A549 (cell line): ENCODE measurements at regions not wholly inside any gene's neighbourhood (a gene's known extent, or its start where the extent isn't known, plus 50 kb on each side); places are given as distances from the start of the nearest gene placed in this dataset.

Experiments used
- ATAC-seq, 2 experiments: fragments of 200-7000 bp in 1 of 2; fragments of >200 bp in 1 of 2; cut with Nextera tagmentation in 1 of 2; cut with Tn5 transposase in 1 of 2; 3 replicates each; pipeline versions ENCODE4 v1.8.0 to v1.9.1; 2018 to 2020; ENCODE audit warnings: mild to moderate bottlenecking in 1 of 2, moderate library complexity in 1 of 2
- CTCF ChIA-PET: fragments of 300-600 bp; sonication (Branson Sonifier 250); formaldehyde crosslinking; extraction: SDS; loops from one replicate; lab custom pipeline; 2021; ENCODE audit warnings: antibody characterized with exemption, inconsistent platforms; lab: Yijun Ruan, JAX
- POLR2A ChIA-PET: fragments of 350-600 bp; formaldehyde crosslinking; extraction: SDS; loops from one replicate; lab custom pipeline; 2021; ENCODE audit warnings: antibody characterized with exemption, inconsistent platforms; lab: Yijun Ruan, JAX
- DNase-seq, 2 experiments: peaks; one replicate each; pipeline versions ENCODE4 v3.0.0 to v3.0.0-alpha.2; 2011 to 2016; ENCODE audit warnings: low read depth in 1 of 2, low spot score in 1 of 2
- FAIRE-seq: peaks from 2 replicates; lab custom pipeline; 2011; peaks lifted over from hg19 to GRCh38; lab: Jason Lieb, UNC
- H3K27ac ChIP-seq, 2 experiments: fragments of >200 bp; sonication (Bioruptor Twin); formaldehyde crosslinking; 3 replicates each; pipeline ENCODE4 v1.5.1; 2016 to 2017
- H3K4me1 ChIP-seq: fragments of >200 bp; sonication (Bioruptor Twin); formaldehyde crosslinking; 3 replicates; pipeline ENCODE4 v1.6.1; 2016
- H3K4me2 ChIP-seq: fragments of >200 bp; sonication (Bioruptor Twin); formaldehyde crosslinking; 3 replicates; pipeline ENCODE4 v1.6.1; 2016
- H3K4me3 ChIP-seq: fragments of >200 bp; sonication (Bioruptor Twin); formaldehyde crosslinking; 3 replicates; pipeline ENCODE4 v1.5.1; 2016
- H3K9me3 ChIP-seq: fragments of >200 bp; sonication (Bioruptor Twin); formaldehyde crosslinking; 3 replicates; pipeline ENCODE4 v1.6.1; 2016
- BCL3 ChIP-seq: fragments of >200 bp; sonication (Bioruptor Twin); formaldehyde crosslinking; IDR thresholded peaks from 3 replicates; pipeline ENCODE4 v1.6.1; 2016
- BHLHE40 ChIP-seq: IDR thresholded peaks from 2 replicates; pipeline ENCODE4 v1.6.1; 2012; ENCODE audit warnings: low read depth, low read length, inconsistent platforms
- CBX8 ChIP-seq: fragments of 200-600 bp; sonication (generic); IDR thresholded peaks from 2 replicates; pipeline ENCODE4 v1.6.1; 2016
- CEBPB ChIP-seq, 2 experiments: fragments of >200 bp in 1 of 2; sonication (Bioruptor Twin) in 1 of 2; formaldehyde crosslinking in 1 of 2; IDR thresholded peaks; 2 replicates each; pipeline ENCODE4 v1.6.1; 2012 to 2016
- CHD4 ChIP-seq: fragments of 200-600 bp; sonication (generic); IDR thresholded peaks from 2 replicates; pipeline ENCODE4 v1.6.1; 2016; ENCODE audit warnings: antibody characterized with exemption, mild to moderate bottlenecking, borderline replicate concordance
- EHMT2 ChIP-seq: fragments of 200-600 bp; sonication (generic); IDR thresholded peaks from 2 replicates; pipeline ENCODE4 v1.6.1; 2016; ENCODE audit warnings: antibody characterized with exemption, low read depth, mild to moderate bottlenecking, moderate library complexity
- FOSL2 ChIP-seq, 2 experiments: fragments of 450-650 bp in 1 of 2; fragments of >200 bp in 1 of 2; sonication (Bioruptor Twin) in 1 of 2; formaldehyde crosslinking; IDR thresholded peaks; 2 replicates each; pipeline versions ENCODE4 v1.5.0 to v1.6.1; 2016 to 2020; ENCODE audit warnings: mild to moderate bottlenecking in 1 of 2, moderate library complexity in 1 of 2
- GATA3 ChIP-seq: IDR thresholded peaks from 2 replicates; pipeline ENCODE4 v1.6.1; 2012; ENCODE audit warnings: borderline replicate concordance
- HEYL ChIP-seq: fragments of 250-450 bp; sonication (Bioruptor Pico); IDR thresholded peaks from 2 replicates; pipeline ENCODE4 v1.8.0; 2021; ENCODE audit warnings: mild to moderate bottlenecking, moderate library complexity
- HMGXB4 ChIP-seq: fragments of 250-450 bp; sonication (Bioruptor Pico); IDR thresholded peaks from 2 replicates; pipeline ENCODE4 v1.5.0; 2021; ENCODE audit warnings: mild to moderate bottlenecking, moderate library complexity, borderline replicate concordance
- HOXA7 ChIP-seq: fragments of 250-450 bp; sonication (Bioruptor Pico); IDR thresholded peaks from 2 replicates; pipeline ENCODE4 v1.5.0; 2020; ENCODE audit warnings: mild to moderate bottlenecking, moderate library complexity
- JUN ChIP-seq, 2 experiments: fragments of >200 bp; sonication (Bioruptor Twin); formaldehyde crosslinking; IDR thresholded peaks; 2 replicates in 1 of 2; 3 replicates in 1 of 2; pipeline ENCODE4 v1.6.1; 2016 to 2017
- MAFK ChIP-seq: fragments of 450-650 bp; IDR thresholded peaks from 2 replicates; pipeline ENCODE4 v1.6.1; 2014; ENCODE audit not compliant: partially characterized antibody
- NFE2L2 ChIP-seq: fragments of 150-350 bp; conservative IDR thresholded peaks from 2 replicates; pipeline ENCODE4 v1.6.1; 2014; ENCODE audit warnings: low read length
- NPAS2 ChIP-seq: fragments of 250-450 bp; sonication (Bioruptor Pico); IDR thresholded peaks from 2 replicates; pipeline ENCODE4 v1.8.0; 2022; ENCODE audit warnings: mild to moderate bottlenecking, moderate library complexity, borderline replicate concordance
- NR3C1 ChIP-seq: fragments of >200 bp; sonication (Bioruptor Twin); formaldehyde crosslinking; IDR thresholded peaks from 3 replicates; pipeline ENCODE4 v1.6.1; 2017
- RARB ChIP-seq: fragments of 250-450 bp; sonication (Bioruptor Pico); IDR thresholded peaks from 2 replicates; pipeline ENCODE4 v1.8.0; 2021; ENCODE audit warnings: mild to moderate bottlenecking, moderate library complexity
- RCOR1 ChIP-seq: fragments of 150-350 bp; IDR thresholded peaks from 2 replicates; pipeline ENCODE4 v1.6.1; 2014; ENCODE audit warnings: antibody characterized with exemption, low read length, low read depth
- SMC3 ChIP-seq: fragments of >200 bp; sonication (Bioruptor Twin); formaldehyde crosslinking; IDR thresholded peaks from 3 replicates; pipeline ENCODE4 v1.6.1; 2018; ENCODE audit warnings: inconsistent platforms
- TFCP2L1 ChIP-seq: fragments of 250-450 bp; sonication (Bioruptor Pico); IDR thresholded peaks from 2 replicates; pipeline ENCODE4 v1.5.0; 2021; ENCODE audit warnings: mild to moderate bottlenecking
- TP53 ChIP-seq: fragments of 250-450 bp; sonication (Bioruptor Pico); IDR thresholded peaks from 2 replicates; pipeline ENCODE4 v1.5.0; 2021; ENCODE audit warnings: mild to moderate bottlenecking, moderate library complexity
- ZC3H11A ChIP-seq: fragments of 450-650 bp; IDR thresholded peaks from 2 replicates; pipeline ENCODE4 v1.6.1; 2014; ENCODE audit warnings: antibody characterized with exemption, mild to moderate bottlenecking
- WGBS: methylation state at CpG from one replicate; pipeline ENCODE4 v1.1.6; 2017; ENCODE audit errors: missing lambda C conversion rate; 5-methylcytosine and 5-hydroxymethylcytosine counted together
- TF ChIP-seq, protein P1 (sequence below): fragments of 450-650 bp; IDR thresholded peaks from 2 replicates; pipeline ENCODE4 v1.6.1; 2014; ENCODE audit warnings: antibody characterized with exemption
- TF ChIP-seq, protein P2 (sequence below): fragments of 200-600 bp; sonication (generic); IDR thresholded peaks from 2 replicates; pipeline ENCODE4 v1.6.1; 2016; ENCODE audit warnings: antibody characterized with exemption, mild to moderate bottlenecking, moderate library complexity

- no peak overlapping the region for H3K4me3 ChIP-seq
- no peak overlapping the region for H3K27ac ChIP-seq
- no peaks in the 10 kb centered on the region for H3K4me1 ChIP-seq
- WGBS: 53% methylated on average over 5 of the region's 5 CpGs
- ChIA-PET POLR2A (no interaction called here), CTCF (interaction anchor here (0.6 to 2.3 kb wide), 2 partner anchors 9 to 78 kb away, joined by 3 to 10 read pairs; no protein-coding TSS in a partner anchor)
- no peak for ATAC-seq
- DNase-seq: no peak
- no peak overlapping the region for H3K4me2 ChIP-seq
- H3K9me3 ChIP-seq: no peaks in the 10 kb centered on the region
- FAIRE-seq: no peak
- no peak for TF ChIP-seq CHD4
- no peak for TF ChIP-seq MAFK
- TF ChIP-seq HOXA7 (CRISPR knock-in tag): no peak
- no peak for TF ChIP-seq HMGXB4 (CRISPR knock-in tag)
- TF ChIP-seq RCOR1: no peak
Measured at GRCh38 chr11:95714843-95715776, 74.5 kb downstream of the FAM76B start.

DNA sequence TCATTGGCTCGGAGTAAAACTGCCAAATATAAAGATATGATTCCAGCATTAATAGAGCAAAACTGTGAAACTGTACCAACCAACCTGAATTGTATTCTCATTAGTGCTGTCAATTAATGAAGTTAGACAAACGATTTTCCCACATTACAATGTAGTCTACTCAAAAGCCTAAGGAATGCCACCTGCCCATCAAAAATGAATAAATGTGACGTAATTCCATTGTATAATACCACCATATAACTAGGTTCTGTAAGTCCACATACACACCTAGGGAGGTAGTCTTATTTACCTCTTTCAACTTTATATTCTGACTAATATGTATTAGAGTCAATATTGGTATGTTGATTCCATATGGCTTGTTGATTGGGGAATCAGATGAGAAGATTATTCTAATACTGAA is 76.2 kb downstream of the FAM76B start:
- WGBS: 22% methylated on average over 3 of the region's 3 CpGs
- no peaks in the 10 kb centered on the region for H3K4me1 ChIP-seq
- H3K27ac ChIP-seq: no peak overlapping the region
- TF ChIP-seq RARB (no peak), BCL3 (no peak), NPAS2 (CRISPR knock-in tag) (no peak), BHLHE40 (no peak), NFE2L2 (no peak), HEYL (CRISPR knock-in tag) (no peak), RCOR1 (no peak)
- TF ChIP-seq, all 56 proteins: peak for 0
- no peak for DNase-seq
- ATAC-seq: no peak
- CTCF ChIA-PET: no interaction called here
- H3K9me3 ChIP-seq: no peaks in the 10 kb centered on the region
- no peak overlapping the region for H3K4me2 ChIP-seq
- FAIRE-seq: no peak
- H3K4me3 ChIP-seq: no peak overlapping the region
- POLR2A ChIA-PET: no interaction called here

DNA sequence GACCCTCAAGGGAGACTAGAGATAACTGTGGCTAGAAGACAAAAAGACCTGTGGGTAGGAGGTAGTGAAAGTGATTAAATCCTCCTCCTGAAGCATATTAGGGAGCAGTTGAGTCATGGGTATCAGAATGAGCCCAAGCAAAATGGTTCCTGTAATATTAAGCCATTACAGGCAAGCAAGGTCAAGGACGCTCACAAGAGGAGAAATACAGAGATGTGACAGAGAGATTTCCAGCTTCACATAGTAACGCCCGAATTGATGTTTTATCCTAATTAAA is 77.7 kb downstream of the FAM76B start:
- no peak overlapping the region for H3K4me3 ChIP-seq
- ATAC-seq: no peak
- FAIRE-seq: no peak
- H3K4me2 ChIP-seq: no peak overlapping the region
- no peak overlapping the region for H3K27ac ChIP-seq
- ChIA-PET POLR2A (no interaction called here), CTCF (interaction anchor here (0.6 to 11.9 kb wide), 2 partner anchors 54 to 558 kb away, joined by 5 to 174 read pairs; no protein-coding TSS in a partner anchor)
- DNase-seq: no peak
- 77% methylated on average over 3 of the region's 3 CpGs for WGBS
- no peaks in the 10 kb centered on the region for H3K9me3 ChIP-seq
- H3K4me1 ChIP-seq: no peaks in the 10 kb centered on the region
- TF ChIP-seq TP53 (CRISPR knock-in tag): no peak
- no peak for TF ChIP-seq RCOR1
- TF ChIP-seq CBX8: no peak
- no peak for TF ChIP-seq TFCP2L1 (CRISPR knock-in tag)
- TF ChIP-seq CEBPB (IDR thresholded peaks at IDR 0.05): no peak
- TF ChIP-seq ZC3H11A: no peak
- no peak for TF ChIP-seq JUN (IDR thresholded peaks at IDR 0.05)
- TF ChIP-seq HMGXB4 (CRISPR knock-in tag): no peak
- TF ChIP-seq, protein P1, sequence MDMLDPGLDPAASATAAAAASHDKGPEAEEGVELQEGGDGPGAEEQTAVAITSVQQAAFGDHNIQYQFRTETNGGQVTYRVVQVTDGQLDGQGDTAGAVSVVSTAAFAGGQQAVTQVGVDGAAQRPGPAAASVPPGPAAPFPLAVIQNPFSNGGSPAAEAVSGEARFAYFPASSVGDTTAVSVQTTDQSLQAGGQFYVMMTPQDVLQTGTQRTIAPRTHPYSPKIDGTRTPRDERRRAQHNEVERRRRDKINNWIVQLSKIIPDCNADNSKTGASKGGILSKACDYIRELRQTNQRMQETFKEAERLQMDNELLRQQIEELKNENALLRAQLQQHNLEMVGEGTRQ: no peak
- TF ChIP-seq, protein P2, sequence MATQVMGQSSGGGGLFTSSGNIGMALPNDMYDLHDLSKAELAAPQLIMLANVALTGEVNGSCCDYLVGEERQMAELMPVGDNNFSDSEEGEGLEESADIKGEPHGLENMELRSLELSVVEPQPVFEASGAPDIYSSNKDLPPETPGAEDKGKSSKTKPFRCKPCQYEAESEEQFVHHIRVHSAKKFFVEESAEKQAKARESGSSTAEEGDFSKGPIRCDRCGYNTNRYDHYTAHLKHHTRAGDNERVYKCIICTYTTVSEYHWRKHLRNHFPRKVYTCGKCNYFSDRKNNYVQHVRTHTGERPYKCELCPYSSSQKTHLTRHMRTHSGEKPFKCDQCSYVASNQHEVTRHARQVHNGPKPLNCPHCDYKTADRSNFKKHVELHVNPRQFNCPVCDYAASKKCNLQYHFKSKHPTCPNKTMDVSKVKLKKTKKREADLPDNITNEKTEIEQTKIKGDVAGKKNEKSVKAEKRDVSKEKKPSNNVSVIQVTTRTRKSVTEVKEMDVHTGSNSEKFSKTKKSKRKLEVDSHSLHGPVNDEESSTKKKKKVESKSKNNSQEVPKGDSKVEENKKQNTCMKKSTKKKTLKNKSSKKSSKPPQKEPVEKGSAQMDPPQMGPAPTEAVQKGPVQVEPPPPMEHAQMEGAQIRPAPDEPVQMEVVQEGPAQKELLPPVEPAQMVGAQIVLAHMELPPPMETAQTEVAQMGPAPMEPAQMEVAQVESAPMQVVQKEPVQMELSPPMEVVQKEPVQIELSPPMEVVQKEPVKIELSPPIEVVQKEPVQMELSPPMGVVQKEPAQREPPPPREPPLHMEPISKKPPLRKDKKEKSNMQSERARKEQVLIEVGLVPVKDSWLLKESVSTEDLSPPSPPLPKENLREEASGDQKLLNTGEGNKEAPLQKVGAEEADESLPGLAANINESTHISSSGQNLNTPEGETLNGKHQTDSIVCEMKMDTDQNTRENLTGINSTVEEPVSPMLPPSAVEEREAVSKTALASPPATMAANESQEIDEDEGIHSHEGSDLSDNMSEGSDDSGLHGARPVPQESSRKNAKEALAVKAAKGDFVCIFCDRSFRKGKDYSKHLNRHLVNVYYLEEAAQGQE: no peak
- TF ChIP-seq GATA3: no peak
- TF ChIP-seq EHMT2: no peak
- TF ChIP-seq FOSL2 (IDR thresholded peaks at IDR 0.05): no peak
- TF ChIP-seq FOSL2 (CRISPR knock-in tag; IDR thresholded peaks at IDR 0.05): no peak
- TF ChIP-seq SMC3: no peak
- no peak for TF ChIP-seq NR3C1
